OCI-LY3 (cell line): ENCODE measurements at regions not wholly inside any gene's neighbourhood (a gene's known extent, or its start where the extent isn't known, plus 50 kb on each side); places are given as distances from the start of the nearest gene placed in this dataset.

ENCODE experiments used
- CTCF ChIP-seq: fragments of 200-600, 300-600 bp; sonication (generic); IDR thresholded peaks from 2 replicates; pipeline ENCODE4 v1.5.1; 2014; ENCODE audit warnings: antibody characterized with exemption, low read length, low read depth
- EZH2phosphoT487 ChIP-seq: fragments of 200-600 bp; shearing (Covaris generic); IDR thresholded peaks from 2 replicates; pipeline ENCODE4 v1.6.1; 2018; ENCODE audit warnings: antibody characterized with exemption, mixed run types, low read depth

GRCh38 chr5:163914910-163915309, 409.5 kb downstream of the MAT2B start:
- TF ChIP-seq CTCF (no peak), EZH2phosphoT487 (no peak)
